Right lobe of liver (tissue), 4 donors: ENCODE measurements at regions not wholly inside any gene's neighbourhood (a gene's known extent, or its start where the extent isn't known, plus 50 kb on each side); places are given as distances from the start of the nearest gene placed in this dataset.

ENCODE experiments used
- CTCF ChIP-seq, 4 donors: fragments of 200-600 bp in 3 of 4; fragments of 450-650 bp in 1 of 4; IDR thresholded peaks; one replicate each; pipeline versions ENCODE4 v1.5.1 to v1.8.0; 2016 to 2022; ENCODE audit warnings: antibody characterized with exemption in 4 of 4, mild to moderate bottlenecking in 2 of 4
- POLR2A ChIP-seq: fragments of 450-650 bp; IDR thresholded peaks from one replicate; pipeline ENCODE4 v1.6.1; 2017; ENCODE audit warnings: antibody characterized with exemption, mild to moderate bottlenecking
- donor health status: DM: no; HTN: no; CAD: no.
- donor health status: DM: no; HTN: no; CAD: no.
- donor health status: DM: no; HTN: yes; CAD: no.

- TF ChIP-seq CTCF (IDR thresholded peaks at IDR 0.05) (no peak), POLR2A (no peak)
These were observed 406.8 kb upstream of the ZNF608 start for GRCh38 chr5:125153231-125153630.
